Liver (tissue), 8 donors: ENCODE measurements at regions not wholly inside any gene's neighbourhood (a gene's known extent, or its start where the extent isn't known, plus 50 kb on each side); places are given as distances from the start of the nearest gene placed in this dataset.

ENCODE experiments used
- DNase-seq: peaks from one replicate; pipeline ENCODE4 v3.0.0-alpha.2; 2017; ENCODE audit warnings: low spot score
- H3K27ac ChIP-seq, 2 donors: one replicate each; pipeline ENCODE4 v1.7.0; 2013; ENCODE audit warnings: inconsistent platforms in 2 of 2, low read length in 2 of 2, control low read depth in 1 of 2, low read depth in 1 of 2, mild to moderate bottlenecking in 1 of 2
- H3K27me3 ChIP-seq, 4 donors: one replicate each; pipeline versions ENCODE4 v1.6.1 to v1.7.0; 2013; ENCODE audit warnings: low read length in 3 of 4, inconsistent platforms in 1 of 4, mild to moderate bottlenecking in 1 of 4, moderate library complexity in 1 of 4; ENCODE audit not compliant: control insufficient read depth in 4 of 4, insufficient read depth in 4 of 4
- H3K36me3 ChIP-seq, 4 donors: one replicate each; pipeline versions ENCODE4 v1.6.1 to v1.7.0; 2013; ENCODE audit warnings: low read length in 3 of 4, mild to moderate bottlenecking in 3 of 4, low read depth in 1 of 4, moderate library complexity in 1 of 4; ENCODE audit not compliant: control insufficient read depth in 4 of 4, insufficient read depth in 3 of 4
- H3K4me1 ChIP-seq, 4 donors: one replicate each; pipeline versions ENCODE4 v1.6.1 to v1.7.0; 2013; ENCODE audit warnings: low read length in 3 of 4, mild to moderate bottlenecking in 3 of 4, moderate library complexity in 1 of 4; ENCODE audit not compliant: control insufficient read depth in 4 of 4, insufficient read depth in 4 of 4
- H3K4me3 ChIP-seq, 3 donors: one replicate each; pipeline versions ENCODE4 v1.6.1 to v1.7.0; 2013; ENCODE audit warnings: low read length in 3 of 3, control low read depth in 1 of 3, low read depth in 1 of 3, mild to moderate bottlenecking in 1 of 3
- H3K9ac ChIP-seq, 2 donors: one replicate each; pipeline ENCODE4 v1.7.0; 2013; ENCODE audit warnings: low read length in 2 of 2, mild to moderate bottlenecking in 2 of 2, moderate library complexity in 2 of 2, control low read depth in 1 of 2, low read depth in 1 of 2
- H3K9me3 ChIP-seq, 4 donors: one replicate each; pipeline versions ENCODE4 v1.6.1 to v1.7.0; 2013; ENCODE audit warnings: low read length in 3 of 4; ENCODE audit not compliant: control insufficient read depth in 4 of 4
- ATF3 ChIP-seq: IDR thresholded peaks from 2 replicates; pipeline ENCODE4 v1.6.1; 2016; ENCODE audit warnings: antibody characterized with exemption
- CTCF ChIP-seq: fragments of 150-350 bp; IDR thresholded peaks from 2 replicates; pipeline ENCODE4 v1.5.1; 2017; ENCODE audit warnings: improper control_type of control experiment, low read depth, low read length; ENCODE audit not compliant: missing input control
- FOXA1 ChIP-seq: IDR thresholded peaks from 2 replicates; pipeline ENCODE4 v1.6.1; 2016; ENCODE audit warnings: antibody characterized with exemption
- FOXA2 ChIP-seq: IDR thresholded peaks from 2 replicates; pipeline ENCODE4 v1.6.1; 2016; ENCODE audit warnings: antibody characterized with exemption
- GABPA ChIP-seq, 2 donors: IDR thresholded peaks in 1 of 2; conservative IDR thresholded peaks in 1 of 2; 2 replicates each; pipeline ENCODE4 v1.6.1; 2016; ENCODE audit warnings: antibody characterized with exemption in 2 of 2, mild to moderate bottlenecking in 1 of 2, moderate library complexity in 1 of 2
- HNF4A ChIP-seq, 2 donors: conservative IDR thresholded peaks; 2 replicates each; pipeline ENCODE4 v1.6.1; 2016; ENCODE audit warnings: antibody characterized with exemption in 2 of 2, mild to moderate bottlenecking in 2 of 2
- HNF4G ChIP-seq: IDR thresholded peaks from 2 replicates; pipeline ENCODE4 v1.6.1; 2016; ENCODE audit warnings: antibody characterized with exemption
- JUND ChIP-seq, 2 donors: IDR thresholded peaks; 2 replicates each; pipeline ENCODE4 v1.6.1; 2016; ENCODE audit warnings: antibody characterized with exemption in 2 of 2
- NR2F2 ChIP-seq: IDR thresholded peaks from 2 replicates; pipeline ENCODE4 v1.6.1; 2016; ENCODE audit warnings: antibody characterized with exemption
- RAD21 ChIP-seq, 2 donors: IDR thresholded peaks; 2 replicates each; pipeline ENCODE4 v1.6.1; 2016; ENCODE audit warnings: antibody characterized with exemption in 2 of 2, mild to moderate bottlenecking in 2 of 2
- RXRA ChIP-seq, 2 donors: IDR thresholded peaks; 2 replicates each; pipeline ENCODE4 v1.6.1; 2017 to 2018; ENCODE audit warnings: antibody characterized with exemption in 2 of 2, mild to moderate bottlenecking in 1 of 2
- SP1 ChIP-seq: IDR thresholded peaks from 2 replicates; pipeline ENCODE4 v1.6.1; 2018; ENCODE audit warnings: antibody characterized with exemption, mild to moderate bottlenecking
- TAF1 ChIP-seq: conservative IDR thresholded peaks from 2 replicates; pipeline ENCODE4 v1.6.1; 2016; ENCODE audit warnings: antibody characterized with exemption, mild to moderate bottlenecking
- YY1 ChIP-seq: IDR thresholded peaks from 2 replicates; pipeline ENCODE4 v1.6.1; 2016; ENCODE audit warnings: antibody characterized with exemption, mild to moderate bottlenecking
- WGBS: extraction: QIAGEN DNeasy Blood & Tissue Kit; methylation state at CpG from one replicate; pipeline ENCODE4 v1.1.7; 2013; 5-methylcytosine and 5-hydroxymethylcytosine counted together
- TF ChIP-seq, protein P1 (sequence below): IDR thresholded peaks from 2 replicates; pipeline ENCODE4 v1.6.1; 2016; ENCODE audit warnings: antibody characterized with exemption, mild to moderate bottlenecking
- TF ChIP-seq, protein P2 (sequence below): IDR thresholded peaks from 2 replicates; pipeline ENCODE4 v1.6.1; 2016; ENCODE audit warnings: antibody characterized with exemption
- TF ChIP-seq, protein P3 (sequence below): IDR thresholded peaks from 2 replicates; pipeline ENCODE4 v1.6.1; 2016; ENCODE audit warnings: antibody characterized with exemption
- donor health status: healthy.
- donor health status: healthy.
- donor health status: healthy.
- donor health status: healthy.
- donor health status: healthy.

- 56% methylated on average over 11 of the region's 11 CpGs for WGBS
Measured at GRCh38 chr10:49242604-49243003, 54.4 kb upstream of the TMEM273 start.

GRCh38 chr10:49241385-49241784 is 53.2 kb upstream of the TMEM273 start:
- H3K4me1 ChIP-seq, result peaks cover 0 to 10% (median 4%) of the 10 kb centered on the region in 4 donors
- H3K9ac ChIP-seq, result no peak overlapping the region
- H3K4me3 ChIP-seq, result no peak overlapping the region
- no peak overlapping the region for H3K27ac ChIP-seq
- H3K36me3 ChIP-seq, result no peaks in the 10 kb centered on the region
- WGBS, result 85% methylated on average over 2 of the region's 2 CpGs
- no peaks in the 10 kb centered on the region for H3K9me3 ChIP-seq
- TF ChIP-seq YY1 (no peak), SP1 (no peak), TAF1 (no peak), NR2F2 (no peak), RAD21 (IDR thresholded peaks at IDR 0.05) (no peak), CTCF (no peak), JUND (IDR thresholded peaks at IDR 0.05) (no peak), FOXA1 (no peak)
- no peak for DNase-seq
- H3K27me3 ChIP-seq, result no peaks in the 10 kb centered on the region

More at GRCh38 chr10:49242604-49243003, 54.4 kb upstream of the TMEM273 start:
- Histone ChIP-seq H3K27me3 (no peaks in the 10 kb centered on the region), H3K9me3 (no peaks in the 10 kb centered on the region), H3K4me1 (peaks cover 0 to 10% (median 4%) of the 10 kb centered on the region in 4 donors), H3K27ac (no peak overlapping the region), H3K9ac (no peak overlapping the region), H3K36me3 (no peaks in the 10 kb centered on the region), H3K4me3 (no peak overlapping the region)
- TF ChIP-seq JUND (IDR thresholded peaks at IDR 0.05), result no peak
- peak in 1 of 2 donors; percentile 57 for TF ChIP-seq RXRA (IDR thresholded peaks at IDR 0.05)
- no peak for TF ChIP-seq FOXA2
- peak in 1 of 2 donors; percentile 52 for TF ChIP-seq HNF4A (conservative IDR thresholded peaks at IDR 0.05)
- DNase-seq, result peak; percentile 28

- Histone ChIP-seq H3K9me3 (no peaks in the 10 kb centered on the region), H3K4me1 (peaks cover 0 to 10% (median 4%) of the 10 kb centered on the region in 4 donors), H3K36me3 (no peaks in the 10 kb centered on the region), H3K4me3 (no peak overlapping the region), H3K9ac (no peak overlapping the region), H3K27ac (no peak overlapping the region), H3K27me3 (no peaks in the 10 kb centered on the region)
- peak in 1 of 2 donors; percentile 16 for TF ChIP-seq HNF4A (conservative IDR thresholded peaks at IDR 0.05)
- TF ChIP-seq, protein P1, sequence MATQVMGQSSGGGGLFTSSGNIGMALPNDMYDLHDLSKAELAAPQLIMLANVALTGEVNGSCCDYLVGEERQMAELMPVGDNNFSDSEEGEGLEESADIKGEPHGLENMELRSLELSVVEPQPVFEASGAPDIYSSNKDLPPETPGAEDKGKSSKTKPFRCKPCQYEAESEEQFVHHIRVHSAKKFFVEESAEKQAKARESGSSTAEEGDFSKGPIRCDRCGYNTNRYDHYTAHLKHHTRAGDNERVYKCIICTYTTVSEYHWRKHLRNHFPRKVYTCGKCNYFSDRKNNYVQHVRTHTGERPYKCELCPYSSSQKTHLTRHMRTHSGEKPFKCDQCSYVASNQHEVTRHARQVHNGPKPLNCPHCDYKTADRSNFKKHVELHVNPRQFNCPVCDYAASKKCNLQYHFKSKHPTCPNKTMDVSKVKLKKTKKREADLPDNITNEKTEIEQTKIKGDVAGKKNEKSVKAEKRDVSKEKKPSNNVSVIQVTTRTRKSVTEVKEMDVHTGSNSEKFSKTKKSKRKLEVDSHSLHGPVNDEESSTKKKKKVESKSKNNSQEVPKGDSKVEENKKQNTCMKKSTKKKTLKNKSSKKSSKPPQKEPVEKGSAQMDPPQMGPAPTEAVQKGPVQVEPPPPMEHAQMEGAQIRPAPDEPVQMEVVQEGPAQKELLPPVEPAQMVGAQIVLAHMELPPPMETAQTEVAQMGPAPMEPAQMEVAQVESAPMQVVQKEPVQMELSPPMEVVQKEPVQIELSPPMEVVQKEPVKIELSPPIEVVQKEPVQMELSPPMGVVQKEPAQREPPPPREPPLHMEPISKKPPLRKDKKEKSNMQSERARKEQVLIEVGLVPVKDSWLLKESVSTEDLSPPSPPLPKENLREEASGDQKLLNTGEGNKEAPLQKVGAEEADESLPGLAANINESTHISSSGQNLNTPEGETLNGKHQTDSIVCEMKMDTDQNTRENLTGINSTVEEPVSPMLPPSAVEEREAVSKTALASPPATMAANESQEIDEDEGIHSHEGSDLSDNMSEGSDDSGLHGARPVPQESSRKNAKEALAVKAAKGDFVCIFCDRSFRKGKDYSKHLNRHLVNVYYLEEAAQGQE, result no peak
- no peak for TF ChIP-seq FOXA1
- TF ChIP-seq, protein P2, sequence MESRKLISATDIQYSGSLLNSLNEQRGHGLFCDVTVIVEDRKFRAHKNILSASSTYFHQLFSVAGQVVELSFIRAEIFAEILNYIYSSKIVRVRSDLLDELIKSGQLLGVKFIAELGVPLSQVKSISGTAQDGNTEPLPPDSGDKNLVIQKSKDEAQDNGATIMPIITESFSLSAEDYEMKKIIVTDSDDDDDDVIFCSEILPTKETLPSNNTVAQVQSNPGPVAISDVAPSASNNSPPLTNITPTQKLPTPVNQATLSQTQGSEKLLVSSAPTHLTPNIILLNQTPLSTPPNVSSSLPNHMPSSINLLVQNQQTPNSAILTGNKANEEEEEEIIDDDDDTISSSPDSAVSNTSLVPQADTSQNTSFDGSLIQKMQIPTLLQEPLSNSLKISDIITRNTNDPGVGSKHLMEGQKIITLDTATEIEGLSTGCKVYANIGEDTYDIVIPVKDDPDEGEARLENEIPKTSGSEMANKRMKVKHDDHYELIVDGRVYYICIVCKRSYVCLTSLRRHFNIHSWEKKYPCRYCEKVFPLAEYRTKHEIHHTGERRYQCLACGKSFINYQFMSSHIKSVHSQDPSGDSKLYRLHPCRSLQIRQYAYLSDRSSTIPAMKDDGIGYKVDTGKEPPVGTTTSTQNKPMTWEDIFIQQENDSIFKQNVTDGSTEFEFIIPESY, result no peak
- TF ChIP-seq SP1, result no peak
- TF ChIP-seq FOXA2, result no peak
- TF ChIP-seq ATF3, result no peak
- no peak for TF ChIP-seq GABPA (IDR thresholded peaks at IDR 0.05 in 1 of 2, conservative IDR thresholded peaks at IDR 0.05 in 1 of 2)
- no peak for TF ChIP-seq RAD21 (IDR thresholded peaks at IDR 0.05)
- TF ChIP-seq HNF4G, result no peak
- no peak for TF ChIP-seq TAF1
- TF ChIP-seq NR2F2, result no peak
- peak in 1 of 2 donors; percentile 21 for TF ChIP-seq RXRA (IDR thresholded peaks at IDR 0.05)
- TF ChIP-seq, protein P3, sequence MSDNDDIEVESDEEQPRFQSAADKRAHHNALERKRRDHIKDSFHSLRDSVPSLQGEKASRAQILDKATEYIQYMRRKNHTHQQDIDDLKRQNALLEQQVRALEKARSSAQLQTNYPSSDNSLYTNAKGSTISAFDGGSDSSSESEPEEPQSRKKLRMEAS, result no peak
- peak; percentile 10 for DNase-seq
- WGBS, result 48% methylated on average over 4 of the region's 4 CpGs
Measured at GRCh38 chr10:49240946-49241345, 52.8 kb upstream of the TMEM273 start.
